ENCODE measurements at regions not wholly inside any gene's neighbourhood (a gene's known extent, or its start where the extent isn't known, plus 50 kb on each side); places are given as distances from the start of the nearest gene placed in this dataset.
"Not testable (repeated sequence)": the region's sequence is repeated elsewhere in the genome, so short reads cannot be mapped to it uniquely, and the experiment has no call there.

- not testable (repeated sequence) for DNase-seq (ENCODE audit: low read depth, low spot score)
These were observed 108.2 kb downstream of the SPATA31A1 start for GRCh38 chr9:39463696-39464095.

- DNase-seq (ENCODE audit: low read depth, low spot score): peak; percentile 37
These were observed 108.8 kb downstream of the SPATA31A1 start for GRCh38 chr9:39464122-39464777.

GRCh38 chr9:39474499-39474898, 119.0 kb downstream of the SPATA31A1 start:
- DNase-seq (ENCODE audit: low read depth, low spot score): not testable (repeated sequence)

- not testable (repeated sequence) for DNase-seq (ENCODE audit: low read depth, low spot score)
These were observed 127.6 kb downstream of the SPATA31A1 start for GRCh38 chr9:39483073-39483472.

- DNase-seq (ENCODE audit: low read depth, low spot score): not testable (repeated sequence)
These were observed 128.4 kb downstream of the SPATA31A1 start for GRCh38 chr9:39483880-39484279.

- DNase-seq (ENCODE audit: low read depth, low spot score): not testable (repeated sequence)
These were observed 128.8 kb downstream of the SPATA31A1 start for GRCh38 chr9:39484292-39484691.

- not testable (repeated sequence) for DNase-seq (ENCODE audit: low read depth, low spot score)
These were observed 132.0 kb downstream of the SPATA31A1 start for GRCh38 chr9:39487477-39487876.

GRCh38 chr9:39496248-39496647, 140.8 kb downstream of the SPATA31A1 start:
- DNase-seq (ENCODE audit: low read depth, low spot score): not testable (repeated sequence)

- DNase-seq (ENCODE audit: low read depth, low spot score): not testable (repeated sequence)
These were observed 147.7 kb downstream of the SPATA31A1 start for GRCh38 chr9:39503178-39503577.

- not testable (repeated sequence) for DNase-seq (ENCODE audit: low read depth, low spot score)
These were observed 172.0 kb downstream of the SPATA31A1 start for GRCh38 chr9:39527387-39528029.

- DNase-seq (ENCODE audit: low read depth, low spot score): not testable (repeated sequence)
These were observed 177.1 kb downstream of the SPATA31A1 start for GRCh38 chr9:39532597-39532996.

GRCh38 chr9:39533001-39533762, 177.7 kb downstream of the SPATA31A1 start:
- not testable (repeated sequence) for DNase-seq (ENCODE audit: low read depth, low spot score)

GRCh38 chr9:39533763-39534548, 178.5 kb downstream of the SPATA31A1 start:
- DNase-seq (ENCODE audit: low read depth, low spot score): not testable (repeated sequence)

GRCh38 chr9:39534897-39535296, 179.4 kb downstream of the SPATA31A1 start:
- not testable (repeated sequence) for DNase-seq (ENCODE audit: low read depth, low spot score)

GRCh38 chr9:39542157-39542556, 186.7 kb downstream of the SPATA31A1 start:
- DNase-seq (ENCODE audit: low read depth, low spot score): not testable (repeated sequence)

- not testable (repeated sequence) for DNase-seq (ENCODE audit: low read depth, low spot score)
These were observed 189.6 kb downstream of the SPATA31A1 start for GRCh38 chr9:39545079-39545478.

GRCh38 chr9:39550573-39550972, 195.1 kb downstream of the SPATA31A1 start:
- not testable (repeated sequence) for DNase-seq (ENCODE audit: low read depth, low spot score)

- not testable (repeated sequence) for DNase-seq (ENCODE audit: low read depth, low spot score)
These were observed 196.1 kb downstream of the SPATA31A1 start for GRCh38 chr9:39551544-39551943.

GRCh38 chr9:39552242-39552881, 196.9 kb downstream of the SPATA31A1 start:
- DNase-seq (ENCODE audit: low read depth, low spot score): not testable (repeated sequence)

- DNase-seq (ENCODE audit: low read depth, low spot score): not testable (repeated sequence)
These were observed 198.9 kb downstream of the SPATA31A1 start for GRCh38 chr9:39554352-39554751.

GRCh38 chr9:39559384-39559783, 203.9 kb downstream of the SPATA31A1 start:
- not testable (repeated sequence) for DNase-seq (ENCODE audit: low read depth, low spot score)

Measured in activated CD4-positive, CD25-positive, alpha-beta regulatory T cell treated with anti-CD3 and anti-CD28 coated beads, Interleukin-2, amount 50 U/mL, for 16 hours (primary cell).